ENCODE measurements at regions not wholly inside any gene's neighbourhood (a gene's known extent, or its start where the extent isn't known, plus 50 kb on each side); places are given as distances from the start of the nearest gene placed in this dataset.

DNA sequence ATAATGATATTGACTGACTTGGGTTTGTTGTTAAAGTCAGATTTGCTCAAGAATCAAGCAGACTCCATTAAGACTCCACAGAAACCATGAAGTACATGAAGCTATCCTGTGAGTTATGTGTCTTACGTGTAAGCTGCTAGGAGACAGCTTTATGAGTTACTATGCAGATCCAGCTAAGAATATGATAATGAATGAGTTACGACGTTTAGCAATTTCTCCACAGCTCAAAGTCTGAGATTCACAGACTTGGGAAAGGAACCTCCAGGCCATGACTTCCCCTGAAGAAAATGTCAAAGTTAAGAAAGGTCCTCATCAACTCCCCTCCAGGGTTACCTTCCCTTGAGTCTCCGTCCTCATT is 211.9 kb upstream of the HNRNPA3 start:
- no peak for TF ChIP-seq POLR2AphosphoS5 (IDR thresholded peaks at IDR 0.05; ENCODE audit: low read depth, low read length)
- TF ChIP-seq TAF1 (IDR thresholded peaks at IDR 0.05; ENCODE audit: low read depth, low read length): no peak
- TF ChIP-seq POLR2A (IDR thresholded peaks at IDR 0.05; ENCODE audit: low read depth, low read length): no peak

All from GM12891 (cell line).